Panc1 (cell line): ENCODE measurements at regions not wholly inside any gene's neighbourhood (a gene's known extent, or its start where the extent isn't known, plus 50 kb on each side); places are given as distances from the start of the nearest gene placed in this dataset.

Source experiments
- POLR2AphosphoS5 ChIP-seq: IDR thresholded peaks from 2 replicates; pipeline ENCODE4 v1.6.1; 2012; ENCODE audit warnings: mild to moderate bottlenecking, low read depth, low read length, moderate library complexity
- TCF7L2 ChIP-seq: IDR thresholded peaks from 2 replicates; pipeline ENCODE4 v1.6.1; 2011; ENCODE audit warnings: mild to moderate bottlenecking, low read depth, low read length, inconsistent platforms
- TF ChIP-seq, protein P1 (sequence below): fragments of 450-650 bp; IDR thresholded peaks from 2 replicates; pipeline ENCODE4 v1.5.1; 2017; ENCODE audit warnings: mild to moderate bottlenecking
- TF ChIP-seq, protein P2 (sequence below), 2 experiments: IDR thresholded peaks; 2 replicates each; pipeline ENCODE4 v1.6.1; 2011 to 2012; ENCODE audit warnings: low read depth in 2 of 2, control low read depth in 1 of 2, low read length in 1 of 2, mild to moderate bottlenecking in 1 of 2, moderate library complexity in 1 of 2; ENCODE audit not compliant: insufficient read depth in 1 of 2

DNA sequence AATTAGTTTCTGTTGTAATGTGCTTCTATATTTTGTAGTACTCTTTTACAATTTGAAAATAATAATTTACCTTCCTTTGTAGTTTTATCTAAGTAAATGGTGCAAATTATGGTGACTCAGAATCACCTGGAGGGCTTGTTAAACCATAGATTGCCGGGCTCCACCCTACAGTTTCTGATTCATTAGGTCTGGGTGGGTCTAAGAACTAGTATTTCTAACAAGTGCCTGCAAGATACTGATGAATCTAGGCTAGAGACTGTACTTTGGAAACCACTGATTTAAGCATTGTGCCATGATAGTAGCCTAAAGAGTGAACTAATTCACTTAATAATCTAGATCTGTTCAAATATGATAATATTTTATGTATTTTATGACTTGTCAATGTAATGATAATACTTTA lies 437.4 kb upstream of the SPRY2 start:
- TF ChIP-seq, protein P1, sequence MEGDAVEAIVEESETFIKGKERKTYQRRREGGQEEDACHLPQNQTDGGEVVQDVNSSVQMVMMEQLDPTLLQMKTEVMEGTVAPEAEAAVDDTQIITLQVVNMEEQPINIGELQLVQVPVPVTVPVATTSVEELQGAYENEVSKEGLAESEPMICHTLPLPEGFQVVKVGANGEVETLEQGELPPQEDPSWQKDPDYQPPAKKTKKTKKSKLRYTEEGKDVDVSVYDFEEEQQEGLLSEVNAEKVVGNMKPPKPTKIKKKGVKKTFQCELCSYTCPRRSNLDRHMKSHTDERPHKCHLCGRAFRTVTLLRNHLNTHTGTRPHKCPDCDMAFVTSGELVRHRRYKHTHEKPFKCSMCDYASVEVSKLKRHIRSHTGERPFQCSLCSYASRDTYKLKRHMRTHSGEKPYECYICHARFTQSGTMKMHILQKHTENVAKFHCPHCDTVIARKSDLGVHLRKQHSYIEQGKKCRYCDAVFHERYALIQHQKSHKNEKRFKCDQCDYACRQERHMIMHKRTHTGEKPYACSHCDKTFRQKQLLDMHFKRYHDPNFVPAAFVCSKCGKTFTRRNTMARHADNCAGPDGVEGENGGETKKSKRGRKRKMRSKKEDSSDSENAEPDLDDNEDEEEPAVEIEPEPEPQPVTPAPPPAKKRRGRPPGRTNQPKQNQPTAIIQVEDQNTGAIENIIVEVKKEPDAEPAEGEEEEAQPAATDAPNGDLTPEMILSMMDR, result no peak
- TF ChIP-seq, protein P2, sequence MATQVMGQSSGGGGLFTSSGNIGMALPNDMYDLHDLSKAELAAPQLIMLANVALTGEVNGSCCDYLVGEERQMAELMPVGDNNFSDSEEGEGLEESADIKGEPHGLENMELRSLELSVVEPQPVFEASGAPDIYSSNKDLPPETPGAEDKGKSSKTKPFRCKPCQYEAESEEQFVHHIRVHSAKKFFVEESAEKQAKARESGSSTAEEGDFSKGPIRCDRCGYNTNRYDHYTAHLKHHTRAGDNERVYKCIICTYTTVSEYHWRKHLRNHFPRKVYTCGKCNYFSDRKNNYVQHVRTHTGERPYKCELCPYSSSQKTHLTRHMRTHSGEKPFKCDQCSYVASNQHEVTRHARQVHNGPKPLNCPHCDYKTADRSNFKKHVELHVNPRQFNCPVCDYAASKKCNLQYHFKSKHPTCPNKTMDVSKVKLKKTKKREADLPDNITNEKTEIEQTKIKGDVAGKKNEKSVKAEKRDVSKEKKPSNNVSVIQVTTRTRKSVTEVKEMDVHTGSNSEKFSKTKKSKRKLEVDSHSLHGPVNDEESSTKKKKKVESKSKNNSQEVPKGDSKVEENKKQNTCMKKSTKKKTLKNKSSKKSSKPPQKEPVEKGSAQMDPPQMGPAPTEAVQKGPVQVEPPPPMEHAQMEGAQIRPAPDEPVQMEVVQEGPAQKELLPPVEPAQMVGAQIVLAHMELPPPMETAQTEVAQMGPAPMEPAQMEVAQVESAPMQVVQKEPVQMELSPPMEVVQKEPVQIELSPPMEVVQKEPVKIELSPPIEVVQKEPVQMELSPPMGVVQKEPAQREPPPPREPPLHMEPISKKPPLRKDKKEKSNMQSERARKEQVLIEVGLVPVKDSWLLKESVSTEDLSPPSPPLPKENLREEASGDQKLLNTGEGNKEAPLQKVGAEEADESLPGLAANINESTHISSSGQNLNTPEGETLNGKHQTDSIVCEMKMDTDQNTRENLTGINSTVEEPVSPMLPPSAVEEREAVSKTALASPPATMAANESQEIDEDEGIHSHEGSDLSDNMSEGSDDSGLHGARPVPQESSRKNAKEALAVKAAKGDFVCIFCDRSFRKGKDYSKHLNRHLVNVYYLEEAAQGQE (IDR thresholded peaks at IDR 0.05; ENCODE audit: insufficient read depth in 1 of 2, low read depth in 2 of 2, low read length in 1 of 2), result no peak
- TF ChIP-seq POLR2AphosphoS5 (no peak), TCF7L2 (no peak)
